Medulla oblongata (tissue), 1 donor: ENCODE measurements at regions not wholly inside any gene's neighbourhood (a gene's known extent, or its start where the extent isn't known, plus 50 kb on each side); places are given as distances from the start of the nearest gene placed in this dataset.
"Not testable (repeated sequence)": the region's sequence is repeated elsewhere in the genome, so short reads cannot be mapped to it uniquely, and the experiment has no call there.

Experiments
- DNase-seq: peaks from one replicate; pipeline ENCODE4 v3.0.0-alpha.2; 2015; ENCODE audit errors: extremely low spot score

DNA sequence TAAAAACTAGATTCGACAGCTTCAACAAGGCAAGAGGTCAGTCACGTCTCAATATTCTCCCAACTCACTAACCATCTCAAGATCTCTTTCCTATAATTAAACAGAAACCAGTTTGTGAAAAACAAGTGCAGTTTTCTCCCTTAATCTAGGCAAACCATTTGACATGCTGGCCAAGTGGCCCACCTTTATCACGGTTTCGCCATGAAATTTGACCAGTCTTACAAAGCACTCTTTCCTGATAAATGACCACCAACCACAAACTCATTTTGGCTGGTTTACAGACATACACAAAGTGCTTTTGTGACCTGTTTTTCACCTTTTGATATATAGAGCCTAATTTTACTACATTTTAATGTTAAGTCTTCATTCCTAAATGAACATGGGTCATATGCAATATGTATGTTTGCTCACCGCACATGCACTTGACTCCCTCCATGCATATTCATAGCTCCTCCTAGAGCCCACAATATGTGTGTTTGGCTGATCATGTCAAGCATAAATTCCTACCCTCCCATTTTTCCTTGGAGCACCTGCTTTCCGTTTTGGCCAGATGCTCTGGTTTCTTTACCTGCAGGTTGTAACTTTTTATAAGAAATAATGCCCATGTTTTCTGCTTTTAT lies 385.1 kb downstream of the RAD51AP2 start:
- no peak for DNase-seq

GRCh38 chr2:17130627-17131026 lies 387.6 kb downstream of the RAD51AP2 start:
- DNase-seq, result not testable (repeated sequence)

DNA sequence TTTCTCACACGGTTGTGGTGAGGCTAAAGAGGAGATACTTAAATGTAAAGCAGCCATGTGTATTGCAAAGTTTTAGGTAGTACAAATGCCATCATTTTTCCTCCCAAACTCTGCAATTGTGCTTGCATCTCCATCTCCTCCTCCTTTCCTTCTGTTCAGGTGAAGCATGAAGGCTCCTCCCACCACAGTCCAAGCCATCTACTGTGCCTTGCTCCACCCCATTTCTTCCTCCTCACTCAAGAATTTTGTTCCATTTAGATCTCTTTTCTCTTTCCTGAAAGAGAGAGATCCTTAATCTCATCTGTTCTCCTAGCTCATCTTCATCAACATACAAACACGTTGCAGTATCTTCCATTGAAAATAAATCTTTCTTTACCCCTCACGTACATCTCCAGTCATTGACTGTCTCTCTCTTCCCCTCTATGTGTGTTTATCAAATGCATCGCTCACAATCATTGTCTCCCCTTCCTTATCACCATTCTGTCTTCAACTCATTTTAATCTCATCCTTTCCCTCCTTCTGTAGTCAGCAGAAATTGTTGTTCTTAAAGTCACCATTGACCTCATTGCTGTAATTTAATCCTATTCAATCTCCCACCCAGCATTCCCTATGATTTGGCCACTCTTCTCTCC lies 392.1 kb downstream of the RAD51AP2 start:
- no peak for DNase-seq

DNA sequence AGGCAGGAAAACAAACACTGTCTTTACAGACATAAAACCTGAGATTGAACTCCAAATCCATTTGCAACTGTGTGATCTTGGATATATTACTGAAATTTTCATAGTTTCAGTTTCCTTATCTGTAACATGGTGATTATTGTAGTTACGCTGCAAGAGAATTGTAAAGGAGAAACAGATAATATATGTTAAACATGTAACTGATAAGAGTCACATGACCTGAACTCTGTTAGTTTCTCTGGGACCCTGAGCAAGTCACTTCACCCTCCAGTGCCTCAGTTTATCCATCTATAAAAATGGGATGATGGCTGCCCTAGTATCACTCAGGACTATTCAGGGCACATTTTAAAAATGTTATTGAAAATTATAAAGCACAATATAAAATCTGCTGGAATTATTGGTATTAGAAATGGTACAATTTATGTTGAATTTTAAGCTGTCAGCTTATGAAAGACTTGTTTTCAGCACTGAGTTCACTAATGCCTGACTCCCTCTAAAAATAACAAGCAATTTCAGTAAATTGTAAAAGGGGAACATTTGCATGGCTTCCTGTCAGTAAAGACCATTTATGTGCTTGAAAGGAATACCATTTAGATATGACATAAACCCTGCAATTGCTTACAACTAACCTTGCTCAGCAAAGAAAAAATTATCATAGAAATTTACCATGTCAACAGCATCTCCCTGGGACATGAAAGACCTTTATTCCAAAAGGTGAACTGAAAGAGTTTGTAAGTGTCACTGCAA lies 393.5 kb downstream of the RAD51AP2 start:
- DNase-seq, result no peak

DNA sequence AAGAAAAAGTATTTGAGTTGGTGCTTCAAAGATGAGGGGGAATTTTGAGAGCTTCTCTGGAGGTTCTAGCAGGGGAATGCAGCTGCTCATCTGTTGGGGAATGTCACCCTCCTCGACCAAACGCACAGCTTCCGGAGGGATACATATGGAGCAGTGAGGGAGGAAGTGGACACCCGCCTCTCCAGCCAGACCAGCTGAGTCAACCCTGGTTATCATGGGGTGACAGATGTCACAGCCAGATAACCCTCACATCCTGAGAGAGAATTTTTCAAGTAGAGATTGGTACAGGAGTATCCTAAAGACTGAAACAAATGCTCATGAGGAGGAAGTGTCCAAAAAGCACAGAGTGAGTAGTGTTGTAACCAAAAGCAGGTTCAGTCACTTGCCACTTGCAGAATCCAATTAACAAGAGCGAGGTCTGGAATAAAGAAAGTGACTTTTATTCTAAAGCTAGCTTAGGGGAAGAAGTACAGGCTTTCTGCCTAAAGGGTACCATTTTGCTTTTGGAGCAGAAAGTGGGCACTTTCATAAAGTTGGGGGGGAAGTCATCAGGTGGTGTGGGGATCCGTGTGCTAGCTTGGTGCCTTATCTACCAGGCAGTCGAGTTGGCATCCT lies 395.2 kb downstream of the RAD51AP2 start:
- DNase-seq, result no peak

GRCh38 chr2:17115466-17115865 lies 402.8 kb downstream of the RAD51AP2 start:
- no peak for DNase-seq

DNA sequence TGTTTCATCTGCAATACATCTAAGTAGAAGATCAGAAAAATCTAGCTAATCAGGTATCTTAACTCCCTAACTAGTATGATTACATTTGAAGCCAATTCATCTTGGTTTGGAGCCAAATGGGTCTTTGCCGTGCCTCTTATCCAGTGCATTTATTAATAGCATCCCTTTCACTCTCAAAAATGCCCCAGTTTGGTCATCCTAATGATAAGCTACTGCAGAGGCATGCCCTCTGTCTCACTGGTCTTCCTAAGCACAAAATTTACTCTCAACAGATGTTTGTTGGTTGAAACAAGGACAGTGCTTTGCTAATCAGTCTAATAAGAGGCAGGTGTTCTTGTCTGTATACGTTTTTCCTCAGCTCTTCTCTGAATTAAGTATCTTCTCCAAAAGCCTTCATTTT lies 403.2 kb downstream of the RAD51AP2 start:
- DNase-seq, result no peak

DNA sequence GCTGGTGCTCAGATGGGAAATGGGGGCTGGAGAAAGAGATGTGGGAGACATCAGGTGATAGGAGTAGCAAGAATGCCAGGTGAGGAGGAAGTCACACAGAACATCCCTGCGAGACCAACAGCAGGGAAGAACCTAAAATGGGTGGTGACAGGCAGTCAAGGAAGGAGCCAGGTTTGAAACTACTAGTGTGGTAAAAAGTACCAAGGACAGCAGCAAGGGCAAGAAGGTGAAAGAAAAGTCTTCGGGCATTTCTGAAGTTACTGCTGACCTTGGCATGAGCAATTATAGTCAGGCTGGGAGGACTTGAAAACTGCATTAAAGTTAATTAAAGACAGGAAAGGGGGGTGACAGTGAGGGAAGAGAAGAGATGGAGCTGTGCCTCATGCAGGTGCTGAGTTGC lies 410.4 kb downstream of the RAD51AP2 start:
- no peak for DNase-seq

DNA sequence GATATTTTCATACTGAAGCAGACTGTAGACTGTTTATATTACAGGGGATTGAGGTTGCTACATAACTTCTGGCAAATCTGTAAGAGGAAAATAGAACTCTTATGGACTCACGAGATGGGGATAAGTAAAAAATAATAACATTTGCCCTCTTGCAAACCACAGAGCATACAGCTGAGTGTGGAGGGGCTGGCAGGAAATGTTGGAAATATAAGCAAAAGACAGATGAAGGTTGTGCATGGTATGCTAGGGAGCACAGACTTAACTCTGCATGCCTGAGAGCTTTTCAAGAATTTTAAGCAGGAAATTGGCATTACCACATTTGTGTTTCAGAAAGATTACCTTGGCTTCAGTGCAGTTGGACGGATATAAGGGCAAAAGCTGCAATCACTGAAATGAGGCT lies 411.1 kb downstream of the RAD51AP2 start:
- DNase-seq, result no peak

DNA sequence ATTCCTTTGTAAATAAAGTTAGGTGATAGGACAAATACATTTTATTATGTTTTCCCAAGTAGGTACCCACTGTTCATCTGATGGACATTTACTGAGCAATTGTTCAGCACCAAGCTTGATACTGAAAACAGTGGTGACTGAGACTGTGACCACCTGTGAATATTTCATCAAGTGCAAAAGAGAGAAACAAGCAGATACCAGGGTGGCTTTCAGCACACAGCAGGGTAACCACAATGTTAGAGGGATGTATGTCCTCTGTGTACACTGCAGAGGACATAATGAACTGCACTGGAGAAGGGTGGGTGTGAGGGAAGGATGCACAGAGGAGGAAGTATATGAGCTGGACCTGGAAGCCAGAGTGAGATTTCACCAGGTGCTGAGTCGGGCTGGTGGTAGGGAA lies 411.8 kb downstream of the RAD51AP2 start:
- no peak for DNase-seq

GRCh38 chr2:17104454-17104853 lies 413.8 kb downstream of the RAD51AP2 start:
- no peak for DNase-seq

- no peak for DNase-seq
Measured at GRCh38 chr2:17101596-17101995, 416.6 kb downstream of the RAD51AP2 start.

DNA sequence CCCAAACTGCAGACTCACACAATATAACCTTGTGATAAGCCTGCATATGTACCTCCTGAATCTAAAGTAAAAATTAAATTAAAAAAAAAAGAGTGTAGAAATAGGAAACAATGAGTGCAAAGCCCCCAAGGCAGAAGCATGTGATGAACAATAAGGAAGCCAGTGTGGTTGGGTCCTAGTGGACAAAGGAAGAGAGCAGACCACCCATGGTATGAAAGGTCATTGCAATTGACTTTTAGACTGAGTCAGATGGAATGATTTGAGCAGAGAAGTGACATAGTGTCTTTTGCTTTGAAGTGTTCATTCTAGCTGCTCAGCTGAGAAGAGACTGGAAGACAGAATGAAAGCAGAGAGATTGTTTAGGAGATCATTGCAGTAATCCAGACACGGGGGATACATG lies 417.1 kb downstream of the RAD51AP2 start:
- DNase-seq, result no peak

GRCh38 chr2:17095340-17095739 lies 422.9 kb downstream of the RAD51AP2 start:
- no peak for DNase-seq

DNA sequence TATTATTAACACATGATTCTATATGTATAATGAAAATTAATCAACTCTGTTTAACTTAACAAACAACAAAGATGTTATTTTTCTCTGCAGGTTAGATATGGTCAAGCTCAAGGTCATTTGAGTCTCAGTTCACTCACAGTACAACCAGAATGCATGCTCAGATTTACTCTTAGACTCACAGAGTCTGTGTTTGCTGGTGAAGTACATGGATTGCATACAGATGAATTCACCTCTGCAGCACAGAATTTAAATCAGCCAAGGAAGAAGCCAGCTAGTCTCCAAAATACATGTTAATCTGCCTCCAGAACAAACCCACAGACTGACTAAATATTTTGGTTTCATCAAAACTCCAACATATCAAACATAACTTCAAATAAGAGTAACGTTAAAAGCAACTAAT lies 424.5 kb downstream of the RAD51AP2 start:
- DNase-seq, result peak; percentile 18

DNA sequence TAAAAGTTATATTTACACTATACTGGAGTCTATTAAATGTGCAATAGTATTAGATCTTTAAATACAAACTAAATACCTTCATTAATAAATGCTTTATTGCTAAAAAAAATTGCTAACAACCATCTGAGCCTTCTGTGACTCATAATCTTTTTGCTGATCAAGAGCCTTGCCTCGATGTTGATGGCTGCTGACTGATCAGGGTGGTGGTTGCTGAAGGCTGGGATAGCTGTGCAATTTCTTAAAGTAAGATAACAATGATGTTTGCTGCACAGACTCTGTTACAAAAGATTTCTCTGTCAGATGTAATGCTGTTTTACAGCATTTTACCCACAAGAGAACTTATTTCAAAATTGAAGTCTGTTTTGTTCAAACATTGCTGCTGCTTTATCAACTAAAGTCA lies 421.4 kb upstream of the CYRIA start:
- no peak for DNase-seq

GRCh38 chr2:17085546-17086202 lies 420.0 kb upstream of the CYRIA start:
- no peak for DNase-seq

DNA sequence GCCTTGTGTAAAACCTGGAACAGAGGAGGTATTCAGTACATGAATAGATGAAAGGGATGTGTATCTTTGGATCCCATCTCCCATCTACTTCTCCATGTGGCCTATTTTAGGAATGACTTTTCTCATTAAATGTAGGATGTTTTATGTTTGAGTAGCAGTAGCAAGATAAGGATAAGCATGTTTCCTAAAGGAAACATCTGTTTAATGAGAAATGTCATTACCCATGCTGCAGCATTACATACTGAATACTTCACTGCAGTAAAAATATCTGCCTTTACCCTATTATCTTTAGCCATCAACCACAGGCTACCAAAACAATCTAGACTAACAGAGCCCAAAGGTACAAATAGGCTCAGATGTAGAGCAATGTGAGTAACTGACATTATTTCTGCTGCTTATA lies 419.2 kb upstream of the CYRIA start:
- no peak for DNase-seq

GRCh38 chr2:17083902-17084301 lies 418.3 kb upstream of the CYRIA start:
- no peak for DNase-seq

- no peak for DNase-seq
Measured at GRCh38 chr2:17079262-17079661, 413.6 kb upstream of the CYRIA start.

- DNase-seq, result no peak
Measured at GRCh38 chr2:17076533-17076932, 410.9 kb upstream of the CYRIA start.

DNA sequence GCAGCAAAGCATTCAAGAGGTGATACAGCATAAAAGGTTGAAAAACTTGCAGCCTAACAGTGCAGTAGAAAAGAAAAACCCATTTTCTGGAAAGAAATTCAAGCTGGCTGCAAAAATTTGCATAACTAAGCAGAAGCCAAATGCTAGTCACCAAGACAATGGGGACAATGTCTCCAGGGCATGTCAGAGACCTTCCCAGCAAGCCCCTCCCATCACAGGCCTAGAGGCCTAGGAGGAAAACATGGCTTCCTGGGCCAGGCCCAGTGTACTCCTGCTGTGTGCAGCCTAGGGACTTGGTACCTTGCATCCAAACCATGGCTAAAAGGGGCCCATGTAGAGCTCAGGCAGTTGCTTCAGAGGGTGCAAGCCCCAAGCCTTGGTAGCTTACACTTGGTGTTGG lies 405.1 kb upstream of the CYRIA start:
- no peak for DNase-seq
